T follicular helper cell (primary cell): ENCODE measurements at regions not wholly inside any gene's neighbourhood (a gene's known extent, or its start where the extent isn't known, plus 50 kb on each side); places are given as distances from the start of the nearest gene placed in this dataset.
"Not testable (repeated sequence)": the region's sequence is repeated elsewhere in the genome, so short reads cannot be mapped to it uniquely, and the experiment has no call there.

ENCODE experiments used
- DNase-seq: peaks from one replicate; pipeline ENCODE4 v3.0.0-alpha.2; 2020; ENCODE audit warnings: low read depth

DNA sequence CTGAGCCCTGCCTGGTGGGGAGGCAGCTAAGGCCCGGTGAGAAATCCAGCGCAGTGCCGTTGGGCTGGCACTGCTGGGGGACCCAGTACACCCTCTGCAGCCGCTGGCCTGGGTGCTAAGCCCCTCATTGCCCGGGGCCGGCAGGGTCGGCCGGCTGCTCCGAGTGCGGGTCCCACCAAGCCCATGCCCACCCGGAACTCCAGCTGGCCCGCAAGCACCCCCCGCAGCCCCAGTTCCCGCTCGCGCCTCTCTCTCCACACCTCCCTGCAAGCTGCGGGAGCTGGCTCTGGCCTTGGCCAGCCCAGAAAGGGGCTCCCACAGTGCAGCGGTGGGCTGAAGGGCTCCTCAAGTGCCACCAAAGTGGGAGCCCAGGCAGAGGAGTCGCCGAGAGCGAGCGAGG lies 225.1 kb upstream of the ANKH start:
- not testable (repeated sequence) for DNase-seq

DNA sequence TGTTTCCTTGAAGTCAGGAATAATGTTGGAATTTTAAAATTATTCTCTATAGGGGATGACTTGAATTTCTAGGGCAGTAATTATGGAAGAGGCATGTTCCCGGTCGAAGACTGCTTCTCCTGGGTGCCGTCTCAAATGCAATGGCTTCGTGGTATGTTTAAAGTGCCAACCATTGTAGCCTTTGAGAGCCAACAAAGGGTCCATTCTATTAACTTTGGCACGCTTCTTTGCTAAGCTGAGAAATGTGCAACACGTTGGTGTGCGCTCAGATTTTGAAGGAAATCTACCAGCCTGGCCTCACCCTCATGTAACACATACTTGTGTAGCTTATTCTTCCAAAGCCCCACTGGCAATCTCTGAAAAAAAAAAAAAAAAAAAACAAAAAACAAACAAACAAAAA lies 221.2 kb upstream of the ANKH start:
- DNase-seq = no peak

DNA sequence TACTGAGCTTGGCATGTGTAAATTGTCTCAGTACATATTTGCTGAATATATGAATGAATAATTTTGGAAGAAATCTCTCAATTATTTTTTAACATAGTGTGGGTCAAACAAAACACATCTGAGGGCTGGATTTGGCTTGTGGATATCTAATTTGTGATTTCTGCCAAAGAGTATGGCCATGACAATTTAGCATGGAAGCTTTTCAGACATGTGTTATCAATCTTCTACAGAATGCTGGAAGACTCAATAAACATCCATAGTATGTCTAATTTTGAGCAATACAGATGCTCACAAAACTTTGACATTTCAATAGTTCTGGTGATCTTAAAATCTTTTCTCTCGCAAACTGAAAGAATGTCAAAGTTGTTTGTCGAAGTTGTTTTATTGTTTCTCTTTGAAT lies 214.1 kb upstream of the ANKH start:
- no peak for DNase-seq

DNA sequence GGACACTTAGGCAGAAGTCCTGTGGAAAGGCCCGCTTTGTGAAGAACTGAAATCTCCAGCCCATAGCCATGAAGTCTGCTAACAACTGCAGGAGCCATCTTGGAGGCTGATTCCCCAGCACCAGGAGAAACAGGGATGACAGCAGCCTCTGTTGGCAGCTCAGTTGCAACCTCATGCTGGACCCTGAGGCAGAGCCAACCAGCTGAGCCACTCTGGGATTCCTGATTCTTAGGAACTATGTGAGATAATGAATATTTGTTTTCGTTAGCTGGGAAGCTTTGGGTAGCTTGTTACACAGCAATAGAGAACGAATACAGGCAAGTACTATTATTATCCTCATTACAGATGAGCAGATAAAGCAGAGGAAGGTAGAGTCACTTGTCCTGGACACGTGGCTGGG lies 210.5 kb upstream of the ANKH start:
- DNase-seq = no peak

DNA sequence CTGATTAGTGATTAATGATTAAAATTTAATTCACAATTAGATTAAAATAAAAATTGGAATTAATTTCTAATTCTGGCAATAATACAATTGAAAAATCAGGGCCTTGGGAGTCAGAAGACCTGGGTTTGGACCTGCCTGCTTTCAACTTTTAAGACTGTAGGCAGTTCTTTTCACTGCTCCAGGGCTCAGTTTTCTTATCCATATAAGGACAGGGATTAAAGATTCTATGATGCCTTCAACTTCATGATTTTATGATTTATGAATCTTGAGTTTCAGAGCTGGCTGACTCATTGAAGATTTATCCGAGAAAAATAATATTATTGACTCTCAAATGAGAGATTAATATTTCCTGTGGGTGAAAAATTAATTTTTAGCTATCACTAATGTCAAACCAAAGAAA lies 208.6 kb upstream of the ANKH start:
- DNase-seq = no peak

DNA sequence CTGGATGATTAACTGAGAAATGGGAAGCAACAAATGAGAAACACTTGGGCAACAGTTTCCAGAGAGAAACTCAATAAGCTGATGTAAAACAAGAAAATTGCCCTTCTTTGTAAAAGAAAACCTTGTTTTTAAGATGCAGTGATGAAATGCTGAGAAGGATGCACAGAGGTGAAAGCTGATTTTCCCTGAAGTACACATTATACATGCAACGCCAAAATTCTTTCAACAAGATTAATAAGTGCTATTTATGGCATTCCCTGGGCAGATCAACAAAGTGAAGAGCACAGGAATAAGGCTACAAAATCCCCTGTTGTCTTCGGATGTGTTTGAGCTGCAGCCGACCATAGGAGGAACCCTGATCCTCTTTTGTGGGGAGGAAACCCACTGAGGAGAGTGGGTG lies 208.0 kb upstream of the ANKH start:
- no peak for DNase-seq

DNA sequence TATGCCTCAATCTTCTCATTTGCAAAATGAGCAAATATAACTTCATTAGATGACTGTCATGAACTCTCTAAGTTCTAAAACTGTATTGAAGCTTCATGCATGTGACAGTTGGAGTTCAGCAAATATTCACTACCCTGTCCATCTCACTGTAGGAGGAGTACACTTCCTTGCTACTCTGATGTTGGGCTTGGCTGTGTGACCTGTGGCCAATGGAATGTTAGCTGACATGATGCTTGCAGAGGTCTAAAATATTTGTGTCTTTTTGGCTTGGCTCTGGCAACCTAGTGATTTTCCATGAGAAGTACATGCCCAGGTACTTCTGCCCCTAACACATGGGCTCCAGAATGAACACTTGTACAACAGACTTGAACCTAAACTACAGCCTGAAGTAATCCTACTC lies 203.1 kb upstream of the ANKH start:
- DNase-seq = no peak

DNA sequence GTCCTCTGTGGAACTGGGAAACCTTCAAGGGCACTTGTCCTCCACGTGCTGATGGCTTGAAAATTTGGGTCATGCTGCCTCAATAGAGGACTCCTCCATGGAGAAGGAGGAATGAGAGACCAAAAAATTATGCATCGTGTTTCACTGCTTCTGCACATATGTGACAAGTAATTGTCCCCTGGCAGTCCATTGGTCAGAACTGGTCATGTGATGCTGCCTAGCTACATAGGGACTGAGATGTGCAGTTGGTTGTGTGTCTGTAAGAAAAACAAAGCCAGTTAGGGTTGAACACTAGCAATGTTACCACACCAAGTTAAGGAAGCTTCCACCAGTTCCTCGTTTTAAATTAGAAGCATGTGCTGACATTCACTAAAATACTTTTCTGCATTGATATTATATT lies 201.9 kb upstream of the ANKH start:
- DNase-seq = no peak

DNA sequence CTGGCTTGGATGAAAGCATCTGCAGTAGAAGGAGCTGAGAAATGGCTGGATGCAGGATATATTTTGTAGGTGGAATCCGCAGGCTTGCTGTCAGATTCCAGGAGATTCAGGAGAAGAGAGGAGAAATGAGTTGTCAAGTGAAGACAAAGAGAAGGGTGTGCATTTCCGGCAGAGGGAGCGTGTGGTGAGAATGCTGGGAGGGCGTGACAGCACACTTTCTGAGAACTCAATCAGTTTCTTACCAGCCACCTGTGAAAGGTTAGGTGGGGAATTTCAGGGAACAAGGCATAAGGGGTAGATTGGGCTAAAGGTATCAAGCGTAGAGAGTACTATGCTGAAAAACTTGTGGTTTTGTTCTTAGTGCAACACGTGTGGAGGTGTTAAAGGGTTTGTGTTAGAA lies 199.3 kb upstream of the ANKH start:
- no peak for DNase-seq

DNA sequence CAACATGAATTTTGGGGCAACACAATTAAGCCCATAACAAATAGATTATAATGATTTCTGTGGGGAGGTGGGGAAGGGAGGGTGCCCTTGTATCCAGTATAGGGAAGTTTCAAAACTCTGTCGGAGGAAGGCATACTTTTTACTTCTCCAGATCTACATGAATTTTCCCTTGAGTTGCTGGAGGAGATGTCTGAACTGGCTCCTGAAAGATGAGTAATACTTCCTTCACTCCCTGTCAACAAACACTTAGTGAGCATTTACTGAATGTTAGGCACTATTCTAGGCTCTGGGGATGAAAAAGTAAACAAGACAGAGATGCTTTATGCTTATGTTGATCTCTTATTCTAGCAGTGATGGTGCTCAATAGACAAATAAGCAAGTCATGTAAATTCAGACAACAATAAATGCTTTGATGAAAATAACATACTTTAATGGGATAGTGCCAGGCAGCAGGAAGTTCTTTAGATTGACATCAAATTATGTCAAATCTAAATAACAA lies 197.9 kb upstream of the ANKH start:
- DNase-seq = no peak

DNA sequence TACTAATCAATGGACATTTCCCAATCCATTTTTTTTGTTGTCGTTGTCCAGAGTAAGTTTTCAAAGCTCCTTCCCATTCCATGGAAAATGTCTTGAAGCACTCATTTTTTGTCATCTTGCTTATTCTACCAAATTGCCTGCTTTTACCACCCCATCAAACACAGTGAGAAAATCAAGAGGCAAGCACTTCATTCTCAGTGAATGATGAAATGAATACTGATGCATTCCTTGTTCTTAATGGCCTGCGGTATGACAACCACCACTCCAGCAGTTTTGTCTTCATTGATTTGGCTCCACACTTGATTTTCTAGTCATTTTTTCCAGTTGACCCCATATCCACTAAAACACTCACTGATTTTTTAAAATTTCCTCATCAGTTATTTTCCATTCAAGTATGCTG lies 193.5 kb upstream of the ANKH start:
- DNase-seq = no peak

DNA sequence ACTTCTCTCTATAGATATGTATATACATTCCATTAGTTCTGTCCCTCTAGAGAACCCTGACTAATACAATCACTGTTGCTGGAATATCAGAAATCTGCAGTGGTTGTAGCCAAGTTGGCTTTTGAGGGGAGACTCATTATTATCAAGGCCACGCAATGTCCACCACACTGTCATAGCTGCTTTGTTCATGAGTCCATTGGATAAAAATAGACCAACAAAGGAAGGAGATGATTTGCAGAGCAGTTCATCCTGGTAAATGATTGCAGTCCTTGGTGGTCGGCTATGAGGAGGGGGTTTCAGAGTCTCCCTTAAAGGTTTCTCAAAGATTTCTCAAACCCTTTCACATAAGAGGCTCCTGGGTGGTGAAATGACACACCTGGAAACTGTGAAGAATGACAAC lies 192.8 kb upstream of the ANKH start:
- DNase-seq = no peak

DNA sequence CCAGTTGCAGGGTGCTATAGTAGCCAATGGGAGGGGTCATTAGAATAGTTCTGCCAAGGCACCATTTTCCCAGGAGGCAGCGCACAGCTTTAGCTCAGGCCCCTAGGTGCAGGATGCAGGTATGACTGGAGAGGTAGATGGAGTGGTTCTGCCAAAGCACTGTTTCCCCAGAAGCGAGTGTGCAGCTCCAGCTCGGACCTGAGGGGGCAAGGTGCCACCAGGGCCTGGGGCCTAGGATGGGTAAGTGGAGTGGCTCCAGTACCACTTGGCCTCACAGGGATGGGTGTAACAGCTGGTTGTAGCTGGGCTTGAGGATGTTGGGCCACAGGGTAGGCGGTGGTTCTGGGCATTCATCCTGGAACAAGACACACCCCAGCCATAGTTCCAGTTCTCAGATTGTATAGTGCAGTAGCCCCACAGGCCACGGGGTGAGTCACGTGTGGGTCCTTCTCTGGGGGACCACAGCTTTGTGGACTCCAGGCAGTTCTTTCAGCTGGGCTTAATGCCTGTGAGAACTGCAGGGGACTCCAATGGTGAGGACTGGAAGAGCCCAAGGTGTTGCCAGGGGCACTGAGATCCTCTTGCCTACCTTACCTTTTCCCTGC lies 185.5 kb upstream of the ANKH start:
- no peak for DNase-seq

DNA sequence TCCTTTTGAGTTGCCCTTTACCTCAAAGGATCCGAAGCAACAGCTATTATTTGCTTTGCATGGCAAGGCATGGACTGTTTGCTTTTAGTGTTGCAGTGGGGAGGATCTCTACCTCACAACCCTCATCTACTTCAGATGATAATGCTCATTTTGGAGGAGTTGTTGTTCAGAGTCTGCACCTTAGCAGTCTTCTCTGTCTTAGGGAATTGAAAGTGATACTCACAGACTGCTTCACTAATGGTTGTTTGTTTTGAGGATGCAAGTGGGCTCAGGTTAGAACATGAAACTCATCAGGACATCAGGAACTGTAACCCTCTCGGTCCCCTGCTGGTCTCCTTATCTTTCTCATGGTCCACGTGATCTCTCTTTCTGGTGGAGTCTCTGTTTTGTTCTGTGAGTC lies 172.9 kb upstream of the ANKH start:
- no peak for DNase-seq

DNA sequence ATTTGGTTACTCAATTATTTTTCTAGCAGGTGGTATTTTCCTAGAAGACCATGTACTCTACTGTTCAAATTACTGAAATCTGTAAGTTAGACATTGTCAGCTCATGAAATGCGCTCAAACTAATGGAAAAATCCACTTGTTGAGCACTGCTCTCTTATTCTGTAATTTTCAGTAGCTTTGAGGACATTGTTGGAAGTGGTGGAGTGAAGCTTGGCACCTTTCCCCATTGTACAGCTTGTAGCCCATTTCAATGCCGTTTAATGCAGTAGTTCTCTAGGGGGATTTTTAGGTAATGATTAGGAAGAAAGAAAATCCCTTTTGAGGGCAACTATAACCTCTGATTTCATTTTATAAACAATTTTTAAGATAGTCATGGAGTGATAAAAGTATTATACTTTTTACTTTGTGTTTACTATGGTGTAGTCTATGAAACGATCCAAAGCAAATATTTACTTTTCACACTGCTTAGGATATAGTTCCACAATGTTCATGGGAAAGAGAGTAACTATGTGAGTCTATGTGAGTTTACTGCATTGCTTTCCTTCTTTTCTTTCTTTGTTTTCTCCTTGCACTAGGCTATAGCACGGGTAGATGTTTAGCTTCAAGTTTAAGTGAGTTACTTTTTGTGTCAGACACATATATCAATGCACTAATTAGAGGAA lies 165.8 kb upstream of the ANKH start:
- no peak for DNase-seq

DNA sequence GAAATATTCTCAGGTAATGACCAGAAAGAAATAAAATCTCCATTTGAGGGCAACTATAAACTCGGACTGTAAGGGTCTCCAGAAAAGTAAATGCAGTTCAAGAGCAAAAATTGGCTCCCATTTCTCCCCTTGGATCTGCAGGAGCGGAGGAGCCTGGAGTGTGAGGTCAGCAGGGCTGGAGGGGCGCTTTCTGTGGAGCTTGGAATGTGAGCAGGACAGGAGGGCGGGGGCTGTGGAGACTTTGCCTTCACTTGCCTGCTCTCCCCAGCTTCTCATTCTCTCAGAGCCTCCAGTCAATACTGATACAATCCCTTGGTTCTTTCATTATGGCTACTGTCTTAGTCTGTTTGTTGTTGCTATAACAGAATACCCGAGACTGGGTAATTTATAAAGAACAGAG lies 162.8 kb upstream of the ANKH start:
- DNase-seq = no peak

DNA sequence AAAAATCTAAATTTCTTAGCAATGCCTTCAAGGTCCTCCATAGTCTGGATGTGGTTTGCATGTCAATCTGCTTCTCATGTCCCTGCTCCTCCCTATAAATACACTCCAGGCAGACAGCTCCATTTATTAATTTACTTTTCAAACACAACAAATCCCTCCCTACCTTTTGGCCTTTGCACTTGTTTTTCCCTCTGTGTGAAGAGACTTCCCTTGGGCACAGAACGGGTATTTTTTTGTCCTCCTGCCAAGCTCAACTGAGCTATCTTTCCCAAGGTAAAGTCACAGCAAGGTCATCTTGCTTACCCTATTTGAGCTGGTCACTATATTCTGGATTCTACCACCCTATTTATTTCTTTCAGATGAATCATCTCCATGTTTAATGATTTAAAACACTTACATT lies 159.6 kb upstream of the ANKH start:
- no peak for DNase-seq

DNA sequence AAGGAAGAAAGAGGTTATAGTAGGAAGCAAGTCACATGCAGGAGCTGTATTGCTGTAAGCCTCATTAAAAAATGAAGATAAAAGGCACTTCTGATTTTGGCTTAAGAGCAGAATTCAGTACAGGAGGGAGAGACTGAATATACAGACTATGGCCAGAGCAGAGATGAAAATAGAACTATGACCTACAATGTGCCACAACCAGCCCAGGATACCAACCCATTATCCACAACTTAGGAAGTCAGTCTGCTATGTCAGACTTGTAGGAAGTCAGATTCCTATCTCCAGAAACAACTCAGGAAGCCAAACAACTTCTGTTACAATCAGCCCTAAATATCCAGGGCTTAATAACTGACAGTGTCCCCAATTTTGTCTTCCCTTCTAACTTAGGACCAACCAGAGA lies 156.2 kb upstream of the ANKH start:
- no peak for DNase-seq

DNA sequence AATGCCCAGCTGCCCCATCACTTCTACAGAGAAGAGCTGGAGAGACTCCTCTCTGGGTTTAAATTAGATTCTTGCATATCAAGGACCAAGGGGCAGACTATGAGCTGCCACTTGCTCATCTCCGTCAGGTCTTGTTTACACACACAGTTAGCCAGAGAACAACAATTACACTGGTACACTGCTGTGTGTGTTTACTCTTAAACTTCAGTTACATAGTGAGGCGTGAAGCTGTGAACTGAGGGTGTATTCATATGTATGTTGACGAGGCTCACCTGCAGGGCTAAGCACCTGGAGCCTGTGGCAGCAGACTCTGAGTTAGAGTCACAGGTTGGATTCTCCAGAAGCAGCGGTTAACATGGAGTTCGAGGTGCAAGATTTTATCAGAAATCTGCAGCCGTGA lies 155.4 kb upstream of the ANKH start:
- DNase-seq = no peak

DNA sequence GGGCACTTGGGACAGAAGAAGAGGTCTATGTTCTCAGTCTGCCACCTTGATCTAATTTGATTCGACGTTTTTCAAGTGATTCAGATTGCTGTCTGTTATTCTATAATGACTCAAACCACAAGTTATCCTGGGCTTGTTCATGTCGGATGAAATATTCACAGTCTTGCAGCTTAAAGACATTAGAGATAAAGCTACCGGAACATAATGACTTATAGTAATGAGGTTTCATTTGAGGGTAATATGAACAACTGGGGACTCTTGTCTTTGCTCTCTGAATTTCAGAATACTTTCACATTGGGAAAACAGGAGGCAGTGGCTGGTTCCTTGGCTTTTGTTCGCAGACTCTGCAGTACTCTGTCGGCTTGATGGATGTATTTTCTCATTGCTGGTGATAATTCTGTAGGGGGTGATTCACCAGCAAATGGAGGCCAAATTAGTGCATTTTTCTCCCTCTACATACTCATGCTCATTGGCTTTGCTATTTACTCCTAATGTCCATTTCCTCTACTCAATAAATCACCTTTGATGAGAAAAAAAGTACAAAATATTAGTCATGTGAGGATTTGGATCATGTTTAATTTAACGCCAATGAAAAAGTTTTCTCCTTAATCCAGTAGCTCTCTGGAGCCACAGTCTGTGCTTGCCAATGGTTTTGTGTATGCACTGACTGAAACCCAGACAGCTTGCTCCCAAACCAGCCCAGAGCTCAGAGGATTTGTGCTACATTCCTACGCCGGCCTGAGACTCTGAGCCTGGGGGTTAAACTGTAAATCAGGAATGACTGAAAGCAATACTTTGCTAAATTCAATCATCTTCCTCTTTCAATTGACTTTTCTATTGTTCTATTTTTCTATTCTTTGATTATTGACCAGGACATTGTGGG lies 154.7 kb upstream of the ANKH start:
- no peak for DNase-seq

DNA sequence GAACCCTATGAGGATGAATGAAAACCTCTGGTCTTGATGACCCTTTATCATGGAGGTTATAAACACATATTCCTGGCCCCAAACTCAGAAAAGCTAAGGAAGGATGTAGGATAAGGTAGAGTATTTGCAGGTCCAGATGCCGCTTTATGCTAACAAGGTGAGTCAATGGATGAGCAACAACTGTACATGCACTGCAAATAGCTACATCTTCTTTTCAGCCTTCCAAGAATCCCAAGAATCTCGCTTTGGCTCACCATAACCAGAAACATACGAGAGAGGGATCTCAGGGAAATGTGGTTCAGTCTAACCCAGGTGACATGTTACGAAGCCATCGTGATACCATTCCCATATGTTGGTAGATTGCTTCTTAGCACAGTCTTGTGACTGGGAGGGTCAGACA lies 152.3 kb upstream of the ANKH start:
- DNase-seq = no peak

DNA sequence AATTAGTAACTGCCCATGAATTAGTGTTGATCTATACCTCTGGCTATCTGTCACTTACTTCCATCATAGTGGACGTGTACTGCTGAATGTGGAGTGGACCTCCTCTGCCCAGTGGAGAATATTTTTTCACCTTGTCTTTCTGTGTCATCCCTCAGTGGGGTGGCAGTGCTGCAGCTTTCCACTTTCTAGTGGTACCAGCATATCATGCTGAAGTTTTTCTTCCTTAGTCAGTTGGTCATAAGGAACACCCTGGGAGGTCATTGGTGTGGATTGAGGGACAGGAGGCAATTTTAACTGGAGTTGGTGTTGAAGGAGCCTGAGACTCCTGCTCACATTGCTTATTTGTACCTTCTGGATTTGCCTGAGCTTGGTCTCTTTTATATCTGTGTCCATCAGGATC lies 151.7 kb upstream of the ANKH start:
- DNase-seq = no peak
